ENCODE measurements at regions not wholly inside any gene's neighbourhood (a gene's known extent, or its start where the extent isn't known, plus 50 kb on each side); places are given as distances from the start of the nearest gene placed in this dataset.

DNA sequence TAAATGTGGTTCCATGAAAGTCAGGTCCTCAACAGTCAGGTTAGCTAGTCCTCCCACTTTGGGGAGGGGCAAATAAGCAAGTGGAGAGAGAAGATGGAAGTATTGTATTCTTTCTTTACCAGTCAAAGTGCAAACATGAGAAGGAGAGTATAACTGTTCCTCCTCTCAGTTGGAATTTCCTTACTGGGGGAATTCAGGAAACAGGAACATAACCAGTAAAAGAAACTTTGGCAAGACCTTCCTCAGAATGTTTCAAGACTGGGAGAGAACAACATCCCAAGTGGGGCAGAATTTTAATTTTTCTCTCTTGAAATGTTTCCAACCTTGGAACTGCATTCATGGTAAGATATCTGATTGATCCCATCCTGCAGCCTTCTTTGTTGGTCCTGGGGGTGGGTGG, 552.4 kb upstream of the TNP1 start:
- TF ChIP-seq POLR2AphosphoS5 (IDR thresholded peaks at IDR 0.05) (no peak), POLR2A (IDR thresholded peaks at IDR 0.05) (no peak)
- TF ChIP-seq, protein P1, sequence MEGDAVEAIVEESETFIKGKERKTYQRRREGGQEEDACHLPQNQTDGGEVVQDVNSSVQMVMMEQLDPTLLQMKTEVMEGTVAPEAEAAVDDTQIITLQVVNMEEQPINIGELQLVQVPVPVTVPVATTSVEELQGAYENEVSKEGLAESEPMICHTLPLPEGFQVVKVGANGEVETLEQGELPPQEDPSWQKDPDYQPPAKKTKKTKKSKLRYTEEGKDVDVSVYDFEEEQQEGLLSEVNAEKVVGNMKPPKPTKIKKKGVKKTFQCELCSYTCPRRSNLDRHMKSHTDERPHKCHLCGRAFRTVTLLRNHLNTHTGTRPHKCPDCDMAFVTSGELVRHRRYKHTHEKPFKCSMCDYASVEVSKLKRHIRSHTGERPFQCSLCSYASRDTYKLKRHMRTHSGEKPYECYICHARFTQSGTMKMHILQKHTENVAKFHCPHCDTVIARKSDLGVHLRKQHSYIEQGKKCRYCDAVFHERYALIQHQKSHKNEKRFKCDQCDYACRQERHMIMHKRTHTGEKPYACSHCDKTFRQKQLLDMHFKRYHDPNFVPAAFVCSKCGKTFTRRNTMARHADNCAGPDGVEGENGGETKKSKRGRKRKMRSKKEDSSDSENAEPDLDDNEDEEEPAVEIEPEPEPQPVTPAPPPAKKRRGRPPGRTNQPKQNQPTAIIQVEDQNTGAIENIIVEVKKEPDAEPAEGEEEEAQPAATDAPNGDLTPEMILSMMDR (IDR thresholded peaks at IDR 0.05): no peak
- intact Hi-C loops (cut with DNase I): loop anchor here (2.0 to 10.0 kb wide), 4 partner anchors 51 to 715 kb away; partner anchors contain the start of gene IGFBP5
- no peaks in the 10 kb centered on the region for H3K9me3 ChIP-seq
- H3K4me1 ChIP-seq (replicated peaks): no peaks in the 10 kb centered on the region
- DNase-seq (ENCODE audit: low spot score): no peak
- no peaks in the 10 kb centered on the region for H3K36me3 ChIP-seq
- no peaks in the 10 kb centered on the region for H3K27me3 ChIP-seq (replicated peaks; ENCODE audit: insufficient read depth)
- H3K27ac ChIP-seq: peak overlapping the region; percentile 52 to 61
- H3K4me3 ChIP-seq: no peak overlapping the region

DNA sequence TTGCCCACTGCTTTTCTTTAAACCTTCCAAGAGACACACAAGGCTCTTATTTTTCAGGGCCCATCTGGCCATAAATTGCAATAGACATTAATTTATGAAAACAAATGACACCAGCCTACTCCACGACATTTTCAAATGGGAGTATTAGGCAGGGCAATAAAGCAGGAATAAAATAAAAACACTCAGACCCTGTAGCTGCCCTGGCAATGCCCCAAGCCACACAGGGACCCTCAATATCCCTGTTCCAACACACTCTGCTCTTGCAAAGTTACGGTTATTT, 550.8 kb upstream of the TNP1 start:
- WGBS: 56% methylated on average over 2 of the region's 2 CpGs
- TF ChIP-seq, protein P1 (IDR thresholded peaks at IDR 0.05): no peak
- no peak for TF ChIP-seq POLR2AphosphoS5 (IDR thresholded peaks at IDR 0.05)
- TF ChIP-seq POLR2A (IDR thresholded peaks at IDR 0.05): no peak
- DNase-seq (ENCODE audit: low spot score): no peak
- H3K27me3 ChIP-seq (replicated peaks; ENCODE audit: insufficient read depth): no peaks in the 10 kb centered on the region
- no peak overlapping the region for H3K27ac ChIP-seq
- H3K36me3 ChIP-seq: no peaks in the 10 kb centered on the region
- intact Hi-C loops (cut with DNase I): loop anchor here (5.0 to 10.0 kb wide), 3 partner anchors 163 to 713 kb away; partner anchors contain the start of gene IGFBP5
- no peak overlapping the region for H3K4me3 ChIP-seq
- H3K9me3 ChIP-seq: no peaks in the 10 kb centered on the region
- no peaks in the 10 kb centered on the region for H3K4me1 ChIP-seq (replicated peaks)

DNA sequence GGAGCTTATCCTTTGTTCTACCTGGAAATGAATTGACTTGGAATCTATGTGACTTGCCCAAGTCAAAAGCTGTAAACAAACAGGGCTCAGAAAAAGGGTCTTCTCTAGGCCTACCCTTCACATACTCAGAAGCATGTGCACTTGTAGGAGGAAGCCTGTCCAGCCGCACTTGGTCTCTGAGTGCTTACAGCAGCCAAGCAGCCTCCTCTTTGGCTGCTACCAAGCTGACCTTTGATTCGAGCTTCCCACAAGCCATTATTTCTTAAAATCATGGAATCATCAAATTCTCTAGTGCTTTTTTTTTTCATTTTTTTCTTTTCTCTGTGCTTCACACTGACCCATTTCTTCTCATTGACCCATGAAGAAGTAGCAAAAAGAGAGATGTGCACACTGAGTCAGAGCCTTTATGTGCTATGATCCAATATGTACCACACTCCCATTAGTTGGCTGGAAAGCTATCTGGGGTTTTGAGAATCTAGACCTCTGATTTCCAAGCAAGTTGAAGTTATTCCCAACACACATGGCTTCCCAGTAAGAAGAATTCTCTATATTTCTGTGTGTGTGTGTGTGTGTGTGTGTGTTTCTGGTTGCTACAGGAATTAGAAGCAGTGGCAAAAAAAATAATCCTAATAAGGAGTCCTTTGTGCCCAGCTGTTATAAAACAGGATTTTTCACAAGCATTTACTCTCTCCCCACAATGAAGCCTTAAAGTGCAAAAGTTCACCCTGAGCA, 550.3 kb upstream of the TNP1 start:
- intact Hi-C loops (cut with DNase I): loop anchor here (5.0 to 10.0 kb wide), 3 partner anchors 163 to 713 kb away; partner anchors contain the start of gene IGFBP5
- no peak for DNase-seq (ENCODE audit: low spot score)
- no peak overlapping the region for H3K27ac ChIP-seq

GRCh38 chr2:217407362-217407761, 547.5 kb upstream of the TNP1 start:
- Histone ChIP-seq H3K36me3 (no peaks in the 10 kb centered on the region), H3K9me3 (no peaks in the 10 kb centered on the region), H3K27me3 (replicated peaks; ENCODE audit: insufficient read depth) (no peaks in the 10 kb centered on the region), H3K4me1 (replicated peaks) (no peaks in the 10 kb centered on the region), H3K27ac (no peak overlapping the region), H3K4me3 (no peak overlapping the region)
- TF ChIP-seq, protein P1 (IDR thresholded peaks at IDR 0.05): no peak
- TF ChIP-seq POLR2AphosphoS5 (IDR thresholded peaks at IDR 0.05) (no peak), POLR2A (IDR thresholded peaks at IDR 0.05) (no peak)
- intact Hi-C loops (cut with DNase I): no loop called here
- no peak for DNase-seq (ENCODE audit: low spot score)
- WGBS: 79% methylated on average over 3 of the region's 3 CpGs

More for the DNA sequence above, 550.3 kb upstream of the TNP1 start:
- Histone ChIP-seq H3K36me3 (no peaks in the 10 kb centered on the region), H3K4me1 (replicated peaks) (no peaks in the 10 kb centered on the region), H3K4me3 (no peak overlapping the region), H3K9me3 (no peaks in the 10 kb centered on the region), H3K27me3 (replicated peaks; ENCODE audit: insufficient read depth) (no peaks in the 10 kb centered on the region)
- TF ChIP-seq, protein P1 (IDR thresholded peaks at IDR 0.05): no peak
- no peak for TF ChIP-seq POLR2AphosphoS5 (IDR thresholded peaks at IDR 0.05)
- TF ChIP-seq POLR2A (IDR thresholded peaks at IDR 0.05): no peak
- WGBS: 57% methylated on average over 2 of the region's 2 CpGs

DNA sequence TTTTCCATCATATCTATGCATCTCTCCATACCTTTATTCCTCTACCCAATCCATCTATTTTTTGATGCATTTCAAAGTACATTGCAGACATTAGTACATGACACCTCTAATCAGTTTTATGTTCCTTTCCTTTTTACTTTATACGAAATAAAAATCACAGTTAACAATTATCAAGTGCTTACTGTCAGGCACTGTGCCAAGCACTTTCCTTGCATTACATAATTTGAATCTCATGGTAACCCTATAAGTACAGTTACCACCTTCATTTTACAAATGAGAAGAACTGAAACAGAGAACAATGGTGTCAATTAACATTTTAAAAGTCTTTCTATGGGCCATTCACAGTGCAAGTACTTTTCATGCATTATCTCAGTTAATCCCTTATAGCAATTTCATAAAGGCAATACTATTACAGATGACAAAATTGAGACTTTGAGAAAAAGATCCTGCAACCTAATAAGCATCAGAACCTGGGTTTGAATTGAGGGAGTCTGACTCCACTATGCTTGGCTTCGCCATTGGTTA, 544.4 kb upstream of the TNP1 start:
- Histone ChIP-seq H3K4me1 (replicated peaks) (no peaks in the 10 kb centered on the region), H3K9me3 (no peaks in the 10 kb centered on the region), H3K27ac (no peak overlapping the region), H3K4me3 (no peak overlapping the region), H3K36me3 (no peaks in the 10 kb centered on the region), H3K27me3 (replicated peaks; ENCODE audit: insufficient read depth) (no peaks in the 10 kb centered on the region)
- no peak for DNase-seq (ENCODE audit: low spot score)
- intact Hi-C loops (cut with DNase I): no loop called here
- TF ChIP-seq, protein P1 (IDR thresholded peaks at IDR 0.05): no peak
- no peak for TF ChIP-seq POLR2AphosphoS5 (IDR thresholded peaks at IDR 0.05)
- TF ChIP-seq POLR2A (IDR thresholded peaks at IDR 0.05): no peak
- WGBS: 56% methylated on average over 2 of the region's 2 CpGs

All from prostate gland (tissue), 2 donors.